ENCODE measurements at regions not wholly inside any gene's neighbourhood (a gene's known extent, or its start where the extent isn't known, plus 50 kb on each side); places are given as distances from the start of the nearest gene placed in this dataset.

DNA sequence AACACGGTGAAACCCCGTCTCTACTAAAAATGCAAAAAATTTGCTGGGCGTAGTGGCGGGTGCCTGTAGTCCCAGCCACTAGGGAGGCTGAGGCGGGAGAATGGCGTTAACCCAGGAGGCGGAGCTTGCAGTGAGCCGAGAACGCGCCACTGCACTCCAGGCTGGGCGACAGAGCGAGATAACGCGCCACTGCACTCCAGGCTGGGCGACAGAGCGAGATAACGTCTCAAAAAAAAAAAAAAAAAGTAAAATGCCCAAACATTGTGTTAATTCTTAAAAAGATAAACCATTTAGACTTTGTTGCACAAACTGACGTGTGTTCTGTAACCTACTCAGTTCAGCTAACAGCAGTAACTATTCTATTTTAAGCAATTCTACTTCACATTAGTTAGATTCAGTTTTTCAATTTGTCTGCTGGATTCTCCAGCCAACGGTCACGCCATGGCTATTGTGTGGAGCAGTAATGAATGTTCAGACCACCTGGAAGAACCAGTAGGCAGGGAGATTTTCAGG lies 119.3 kb upstream of the MAN2A1 start:
- Histone ChIP-seq H3K4me1 (ENCODE audit: control insufficient read depth, insufficient read depth, low read length) (no peaks in the 10 kb centered on the region), H3K4me3 (ENCODE audit: low read depth, low read length) (no peak overlapping the region), H3K36me3 (ENCODE audit: control insufficient read depth in 2 of 2, insufficient read depth in 1 of 2, low read length in 2 of 2) (no peaks in the 10 kb centered on the region), H3K9me3 (ENCODE audit: control insufficient read depth, insufficient read depth, low read depth, low read length) (no peaks in the 10 kb centered on the region), H3K27ac (ENCODE audit: extremely low read depth, low read depth, low read length) (no peak overlapping the region)
- POLR2A ChIA-PET = no interaction called here
- no peak for TF ChIP-seq KLF10 (tag by site-specific recombination; IDR thresholded peaks at IDR 0.05)
- TF ChIP-seq ZNF24 (tag by site-specific recombination; IDR thresholded peaks at IDR 0.05) = no peak
- CTCF ChIA-PET = no interaction called here

DNA sequence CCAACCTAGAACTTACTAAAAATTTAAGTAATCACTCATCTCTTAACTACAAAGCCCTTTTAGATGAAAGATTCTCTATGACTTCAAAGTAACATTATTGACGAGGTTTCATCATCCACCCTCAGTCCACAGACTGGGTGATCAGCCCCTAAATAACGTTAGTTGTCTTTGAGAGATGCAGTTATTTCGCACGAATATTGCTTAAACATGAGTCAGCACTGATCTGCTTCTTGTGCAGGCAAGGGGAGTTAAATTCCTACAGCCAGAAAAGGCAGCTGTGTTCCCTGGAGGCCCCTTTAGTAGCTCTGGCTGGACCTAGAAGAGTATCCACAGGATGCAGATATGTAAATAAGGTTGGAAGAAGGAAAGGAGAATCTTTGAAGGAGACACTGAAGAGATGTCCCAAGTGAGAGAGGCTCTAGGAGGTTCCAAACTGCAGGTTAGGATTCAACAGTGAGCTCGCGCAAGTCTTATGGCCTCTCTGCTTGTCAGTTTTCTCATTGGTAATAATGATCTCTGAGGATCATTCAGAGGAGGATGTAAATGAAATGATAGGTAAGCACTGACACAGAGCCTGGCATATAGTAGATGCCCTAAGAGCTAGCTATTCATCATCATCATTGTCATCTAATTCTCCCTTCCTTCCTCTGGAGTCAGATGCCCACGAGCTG lies 122.2 kb upstream of the MAN2A1 start:
- Histone ChIP-seq H3K4me1 (ENCODE audit: control insufficient read depth, insufficient read depth, low read length) (no peaks in the 10 kb centered on the region), H3K27ac (ENCODE audit: extremely low read depth, low read depth, low read length) (no peak overlapping the region), H3K4me3 (ENCODE audit: low read depth, low read length) (no peak overlapping the region), H3K9me3 (ENCODE audit: control insufficient read depth, insufficient read depth, low read depth, low read length) (no peaks in the 10 kb centered on the region), H3K36me3 (ENCODE audit: control insufficient read depth in 2 of 2, insufficient read depth in 1 of 2, low read length in 2 of 2) (no peaks in the 10 kb centered on the region)
- ChIA-PET POLR2A (no interaction called here), CTCF (no interaction called here)
- TF ChIP-seq ZNF112 (tag by site-specific recombination; IDR thresholded peaks at IDR 0.05) (no peak), ZNF792 (tag by site-specific recombination; IDR thresholded peaks at IDR 0.05) (no peak), ZSCAN5A (tag by site-specific recombination; IDR thresholded peaks at IDR 0.05) (no peak), HOXA7 (CRISPR knock-in tag; IDR thresholded peaks at IDR 0.05; ENCODE audit: borderline replicate concordance) (no peak), ZNF354C (tag by site-specific recombination; IDR thresholded peaks at IDR 0.05; ENCODE audit: borderline replicate concordance, low read depth) (no peak), ZNF558 (tag by site-specific recombination; IDR thresholded peaks at IDR 0.05) (no peak), PRDM1 (tag by site-specific recombination; IDR thresholded peaks at IDR 0.05) (no peak), KLF16 (tag by site-specific recombination; IDR thresholded peaks at IDR 0.05) (no peak), ZNF664 (tag by site-specific recombination; IDR thresholded peaks at IDR 0.05) (no peak), PRDM10 (tag by site-specific recombination; IDR thresholded peaks at IDR 0.05) (no peak), ZNF521 (tag by site-specific recombination; IDR thresholded peaks at IDR 0.05) (no peak)

GRCh38 chr5:109566361-109566760 lies 123.4 kb upstream of the MAN2A1 start:
- POLR2A ChIA-PET = no interaction called here
- CTCF ChIA-PET = no interaction called here
- no peaks in the 10 kb centered on the region for H3K9me3 ChIP-seq (ENCODE audit: control insufficient read depth, insufficient read depth, low read depth, low read length)
- TF ChIP-seq GLI4 (tag by site-specific recombination; IDR thresholded peaks at IDR 0.05) = no peak
- no peak for TF ChIP-seq OVOL3 (tag by site-specific recombination; IDR thresholded peaks at IDR 0.05)
- TF ChIP-seq REPIN1 (tag by site-specific recombination; IDR thresholded peaks at IDR 0.05; ENCODE audit: low read depth) = no peak
- TF ChIP-seq ZNF140 (tag by site-specific recombination; IDR thresholded peaks at IDR 0.05) = no peak
- TF ChIP-seq ZNF426 (tag by site-specific recombination; IDR thresholded peaks at IDR 0.05) = no peak
- TF ChIP-seq ZNF114 (tag by site-specific recombination; IDR thresholded peaks at IDR 0.05) = no peak
- no peak for TF ChIP-seq ZNF843 (tag by site-specific recombination; IDR thresholded peaks at IDR 0.05)
- no peak for TF ChIP-seq GLIS1 (tag by site-specific recombination; IDR thresholded peaks at IDR 0.05)
- TF ChIP-seq, protein P1, sequence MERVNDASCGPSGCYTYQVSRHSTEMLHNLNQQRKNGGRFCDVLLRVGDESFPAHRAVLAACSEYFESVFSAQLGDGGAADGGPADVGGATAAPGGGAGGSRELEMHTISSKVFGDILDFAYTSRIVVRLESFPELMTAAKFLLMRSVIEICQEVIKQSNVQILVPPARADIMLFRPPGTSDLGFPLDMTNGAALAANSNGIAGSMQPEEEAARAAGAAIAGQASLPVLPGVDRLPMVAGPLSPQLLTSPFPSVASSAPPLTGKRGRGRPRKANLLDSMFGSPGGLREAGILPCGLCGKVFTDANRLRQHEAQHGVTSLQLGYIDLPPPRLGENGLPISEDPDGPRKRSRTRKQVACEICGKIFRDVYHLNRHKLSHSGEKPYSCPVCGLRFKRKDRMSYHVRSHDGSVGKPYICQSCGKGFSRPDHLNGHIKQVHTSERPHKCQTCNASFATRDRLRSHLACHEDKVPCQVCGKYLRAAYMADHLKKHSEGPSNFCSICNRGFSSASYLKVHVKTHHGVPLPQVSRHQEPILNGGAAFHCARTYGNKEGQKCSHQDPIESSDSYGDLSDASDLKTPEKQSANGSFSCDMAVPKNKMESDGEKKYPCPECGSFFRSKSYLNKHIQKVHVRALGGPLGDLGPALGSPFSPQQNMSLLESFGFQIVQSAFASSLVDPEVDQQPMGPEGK (tag by site-specific recombination; IDR thresholded peaks at IDR 0.05) = no peak
- no peak for TF ChIP-seq ZNF530 (tag by site-specific recombination; IDR thresholded peaks at IDR 0.05; ENCODE audit: low read depth)
- TF ChIP-seq KLF10 (tag by site-specific recombination; IDR thresholded peaks at IDR 0.05) = no peak
- TF ChIP-seq ZFP37 (tag by site-specific recombination; IDR thresholded peaks at IDR 0.05) = no peak
- TF ChIP-seq IKZF3 (tag by site-specific recombination; IDR thresholded peaks at IDR 0.05) = no peak
- TF ChIP-seq ZNF76 (tag by site-specific recombination; IDR thresholded peaks at IDR 0.05; ENCODE audit: borderline replicate concordance, low read depth) = no peak
- TF ChIP-seq ZNF571 (tag by site-specific recombination; IDR thresholded peaks at IDR 0.05) = no peak

More at GRCh38 chr5:109566361-109566760, 123.4 kb upstream of the MAN2A1 start:
- Histone ChIP-seq H3K36me3 (ENCODE audit: control insufficient read depth in 2 of 2, insufficient read depth in 1 of 2, low read length in 2 of 2) (no peaks in the 10 kb centered on the region), H3K4me3 (ENCODE audit: low read depth, low read length) (no peak overlapping the region), H3K4me1 (ENCODE audit: control insufficient read depth, insufficient read depth, low read length) (no peaks in the 10 kb centered on the region), H3K27ac (ENCODE audit: extremely low read depth, low read depth, low read length) (no peak overlapping the region)
